ENCODE measurements at regions not wholly inside any gene's neighbourhood (a gene's known extent, or its start where the extent isn't known, plus 50 kb on each side); places are given as distances from the start of the nearest gene placed in this dataset.
"Not testable (repeated sequence)": the region's sequence is repeated elsewhere in the genome, so short reads cannot be mapped to it uniquely, and the experiment has no call there.

GRCh38 chr7:65073160-65073559 is 66.7 kb upstream of the ERV3-1 start:
- peak; percentile 25 for ATAC-seq
- not testable (repeated sequence) for DNase-seq (ENCODE audit: low spot score)

DNA sequence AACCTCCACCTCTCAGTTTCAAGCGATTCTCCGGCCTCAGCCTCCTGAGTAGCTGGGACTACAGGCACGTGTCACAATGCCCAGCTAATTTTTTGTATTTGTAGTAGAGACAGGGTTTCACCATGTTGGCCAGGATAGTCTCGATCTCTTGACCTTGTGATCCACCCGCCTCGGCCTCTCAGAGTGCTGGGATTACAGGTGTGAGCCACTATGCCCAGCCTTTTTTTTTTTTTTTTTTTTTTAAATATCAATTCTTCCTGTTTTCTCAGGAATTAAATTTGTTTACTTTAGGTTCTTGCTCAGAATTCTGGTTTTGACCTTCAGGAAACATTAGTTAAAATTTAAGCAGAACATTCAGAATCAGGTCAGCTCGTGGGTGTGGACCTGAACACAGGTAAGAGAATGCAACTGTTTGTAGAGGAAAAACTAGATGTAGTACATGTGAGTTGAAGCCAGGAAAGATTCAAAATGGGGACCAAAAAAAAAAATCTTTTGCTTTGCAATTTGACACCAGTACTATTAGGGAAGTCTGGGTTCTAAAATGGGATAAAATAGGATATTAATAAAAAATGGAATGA is 65.5 kb upstream of the ERV3-1 start:
- DNase-seq (ENCODE audit: low spot score): not testable (repeated sequence)
- peak; percentile 94 for ATAC-seq

- not testable (repeated sequence) for DNase-seq (ENCODE audit: low spot score); ATAC-seq
These were observed 63.0 kb upstream of the ERV3-1 start for GRCh38 chr7:65069476-65069875.

DNA sequence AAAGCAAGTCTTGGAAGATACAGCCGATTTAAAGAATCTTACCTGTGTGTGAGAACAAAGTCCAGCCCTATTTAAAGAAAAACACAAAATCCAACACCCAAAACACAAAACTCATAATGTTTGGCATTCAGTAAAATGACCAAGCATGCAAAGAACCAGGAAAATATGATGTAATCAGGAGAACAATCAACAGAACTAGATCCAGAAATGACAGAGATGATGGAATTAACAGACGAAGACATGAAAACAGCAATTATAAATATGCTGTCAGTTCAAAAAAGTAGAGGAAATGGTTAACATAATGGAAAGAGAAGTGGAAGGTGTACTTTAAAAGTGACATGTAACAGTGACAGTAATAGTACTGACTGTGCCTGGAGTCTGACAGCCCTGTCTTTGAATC is 56.1 kb upstream of the ERV3-1 start:
- DNase-seq (ENCODE audit: low spot score); ATAC-seq: not testable (repeated sequence)

GRCh38 chr7:65059247-65059646 is 52.8 kb upstream of the ERV3-1 start:
- not testable (repeated sequence) for ATAC-seq; DNase-seq (ENCODE audit: low spot score)
